HepG2 (cell line): ENCODE measurements at regions not wholly inside any gene's neighbourhood (a gene's known extent, or its start where the extent isn't known, plus 50 kb on each side); places are given as distances from the start of the nearest gene placed in this dataset.

Experiments used
- ATAC-seq: fragments of 200-7000 bp; cut with Tn5 transposase; 3 replicates; pipeline ENCODE4 v1.9.1; 2020; ENCODE audit warnings: mild to moderate bottlenecking, moderate library complexity
- BruUV-seq: library from RNA; stranded (reverse); fragments of 400-500 nt; replicated peaks from 2 replicates; lab custom pipeline; 2021; lab: Mats Ljungman, UMichigan
- CTCF ChIA-PET: fragments of 300-600 bp; formaldehyde crosslinking; extraction: SDS; loops from one replicate; lab custom pipeline; 2021; ENCODE audit warnings: low total read pairs, inconsistent platforms, low intra/inter-chr PET ratio; lab: Yijun Ruan, JAX
- POLR2A ChIA-PET: fragments of 350-600 bp; sonication (Branson Sonifier 250); formaldehyde crosslinking; loops from one replicate; lab custom pipeline; 2020; ENCODE audit warnings: antibody characterized with exemption, inconsistent platforms; lab: Yijun Ruan, JAX
- DNase-seq: peaks from one replicate; pipeline ENCODE4 v3.0.0-alpha.2; 2015; ENCODE audit warnings: low spot score
- FAIRE-seq: peaks from 3 replicates; lab custom pipeline; 2011; peaks lifted over from hg19 to GRCh38; lab: Jason Lieb, UNC
- H2AFZ ChIP-seq: one replicate; pipeline ENCODE4 v1.6.1; 2011; ENCODE audit warnings: low read length, inconsistent platforms
- H3K27ac ChIP-seq: fragments of 300-600 bp; 3 replicates; pipeline ENCODE4 v1.8.0; 2011; ENCODE audit warnings: mixed run types, mild to moderate bottlenecking, mixed read lengths, low read length, inconsistent platforms; ENCODE audit not compliant: insufficient read depth; ENCODE audit errors: extremely low read length
- H3K27me3 ChIP-seq, 2 experiments: fragments of 200-600 bp in 1 of 2; 2 replicates in 1 of 2; 3 replicates in 1 of 2; pipeline versions ENCODE4 v1.6.0 to v1.8.0; 2011; ENCODE audit warnings: low read length in 2 of 2, mild to moderate bottlenecking in 2 of 2, moderate library complexity in 2 of 2, inconsistent platforms in 1 of 2; ENCODE audit not compliant: insufficient read depth in 2 of 2, control insufficient read depth in 1 of 2
- H3K36me3 ChIP-seq, 2 experiments: fragments of 200-600 bp in 1 of 2; replicated peaks in 1 of 2; 2 replicates in 1 of 2; 3 replicates in 1 of 2; pipeline versions ENCODE4 v1.5.1 to v1.8.0; 2011; ENCODE audit warnings: low read length in 2 of 2, inconsistent platforms in 1 of 2; ENCODE audit not compliant: insufficient read depth in 2 of 2, control insufficient read depth in 1 of 2
- H3K4me1 ChIP-seq: 2 replicates; pipeline ENCODE4 v1.5.1; 2012; ENCODE audit warnings: low read length, inconsistent platforms; ENCODE audit not compliant: insufficient read depth
- H3K4me2 ChIP-seq: 2 replicates; pipeline ENCODE4 v1.6.0; 2011; ENCODE audit warnings: low read depth, low read length, inconsistent platforms
- H3K4me3 ChIP-seq, 3 experiments: fragments of 200-600 bp in 1 of 3; sonication (generic), shearing (Covaris generic) in 1 of 3; replicated peaks in 1 of 3; 2 replicates each; pipeline ENCODE4 v1.5.1; 2011 to 2016; ENCODE audit warnings: low read length in 3 of 3, inconsistent platforms in 2 of 3, low read depth in 2 of 3, mild to moderate bottlenecking in 2 of 3, control low read depth in 1 of 3, mixed read lengths in 1 of 3; ENCODE audit not compliant: insufficient read depth in 1 of 3
- H3K79me2 ChIP-seq: one replicate; pipeline ENCODE4 v1.6.1; 2011; ENCODE audit warnings: low read length, inconsistent platforms; ENCODE audit not compliant: insufficient read depth
- H3K9ac ChIP-seq: 2 replicates; pipeline ENCODE4 v1.6.0; 2011; ENCODE audit warnings: mild to moderate bottlenecking, low read depth, low read length, inconsistent platforms; ENCODE audit not compliant: insufficient read depth
- H3K9me3 ChIP-seq: 2 replicates; pipeline ENCODE4 v1.5.1; 2012; ENCODE audit warnings: mild to moderate bottlenecking, low read length
- H4K20me1 ChIP-seq: 2 replicates; pipeline ENCODE4 v1.6.0; 2011; ENCODE audit warnings: inconsistent platforms, mild to moderate bottlenecking, low read length, moderate library complexity; ENCODE audit not compliant: insufficient read depth
- ETV6 ChIP-seq: sonication (generic); formaldehyde crosslinking; conservative IDR thresholded peaks from 2 replicates; pipeline ENCODE4 v1.4.0; 2020; ENCODE audit warnings: missing genetic modification reagents
- HMGXB3 ChIP-seq: sonication (generic); formaldehyde crosslinking; IDR thresholded peaks from 2 replicates; pipeline ENCODE4 v1.4.0; 2020; ENCODE audit warnings: missing genetic modification reagents, borderline replicate concordance
- PATZ1 ChIP-seq: sonication (generic); formaldehyde crosslinking; IDR thresholded peaks from 2 replicates; pipeline ENCODE4 v1.4.0; 2020; ENCODE audit warnings: missing genetic modification reagents
- SETDB1 ChIP-seq: sonication (generic); formaldehyde crosslinking; IDR thresholded peaks from 2 replicates; pipeline ENCODE4 v1.5.1; 2020; ENCODE audit warnings: missing genetic modification reagents, mild to moderate bottlenecking, borderline replicate concordance
- TERF1 ChIP-seq: sonication (generic); formaldehyde crosslinking; IDR thresholded peaks from 2 replicates; pipeline ENCODE4 v1.8.0; 2022; ENCODE audit warnings: mild to moderate bottlenecking, missing genetic modification reagents, moderate library complexity
- ZNF670 ChIP-seq: sonication (generic); formaldehyde crosslinking; IDR thresholded peaks from 2 replicates; pipeline ENCODE4 v1.8.0; 2022; ENCODE audit warnings: mild to moderate bottlenecking, missing genetic modification reagents, borderline replicate concordance
- WGBS: methylation state at CpG from one replicate; pipeline ENCODE4 v1.1.6; 2017; ENCODE audit warnings: low lambda C conversion rate; 5-methylcytosine and 5-hydroxymethylcytosine counted together
- in situ Hi-C: cut with HindIII; loops from 2 replicates; pipeline ENCODE4 v1.10.0; 2017; ENCODE audit warnings: low pct_unique_long_range_greater_than_20kb; ENCODE audit not compliant: extremely low pct_ligation_motif_present
- intact Hi-C: fragments of 100-400 bp; cut with micrococcal nuclease; formaldehyde crosslinking; loops from one replicate; pipeline ENCODE4 v1.10.0; 2022; ENCODE audit not compliant: unreplicated experiment

GRCh38 chr17:71866095-71866494 lies 254.7 kb upstream of the SOX9 start:
- FAIRE-seq = no peak
- ChIA-PET POLR2A (no interaction called here), CTCF (no interaction called here)
- H3K4me1 ChIP-seq = no peaks in the 10 kb centered on the region
- WGBS = 12% methylated on average over 7 of the region's 7 CpGs
- no peak for DNase-seq
- H3K4me2 ChIP-seq = no peak overlapping the region
- no peak overlapping the region for H2AFZ ChIP-seq
- in situ Hi-C loops (no loop called here), intact Hi-C loops (no loop called here)
- H3K36me3 ChIP-seq = no peaks in the 10 kb centered on the region
- 0 out of 5 replicates have a peak, but pooled peaks cover 0 to 3% of the 10 kb centered on the region in 2 experiments for H3K27me3 ChIP-seq
- TF ChIP-seq HMGXB3 (CRISPR knock-in tag) = no peak
- no peak for TF ChIP-seq ETV6 (CRISPR knock-in tag)
- TF ChIP-seq ZNF670 (CRISPR knock-in tag) = no peak
- H4K20me1 ChIP-seq = no peaks in the 10 kb centered on the region
- no peak overlapping the region for H3K9ac ChIP-seq
- H3K27ac ChIP-seq = no peak overlapping the region
- BruUV-seq = no TSS peak
- H3K79me2 ChIP-seq = no peaks in the 10 kb centered on the region
- no peak overlapping the region for H3K4me3 ChIP-seq
- H3K9me3 ChIP-seq = no peaks in the 10 kb centered on the region
- ATAC-seq = no peak

GRCh38 chr17:71869293-71869692 lies 251.5 kb upstream of the SOX9 start:
- in situ Hi-C loops = no loop called here
- Histone ChIP-seq H3K4me2 (no peak overlapping the region), H3K9ac (no peak overlapping the region), H4K20me1 (no peaks in the 10 kb centered on the region), H3K36me3 (no peaks in the 10 kb centered on the region), H3K79me2 (no peaks in the 10 kb centered on the region), H3K27ac (no peak overlapping the region), H2AFZ (no peak overlapping the region), H3K4me3 (no peak overlapping the region), H3K9me3 (no peaks in the 10 kb centered on the region), H3K27me3 (0 out of 5 replicates have a peak, but pooled peaks cover 0 to 3% of the 10 kb centered on the region in 2 experiments), H3K4me1 (no peaks in the 10 kb centered on the region)
- ChIA-PET CTCF (no interaction called here), POLR2A (no interaction called here)
- BruUV-seq = no TSS peak
- intact Hi-C loops = no loop called here
- WGBS = 14% methylated on average over 4 of the region's 4 CpGs
- FAIRE-seq = no peak
- no peak for DNase-seq
- no peak for TF ChIP-seq PATZ1 (CRISPR knock-in tag)
- TF ChIP-seq SETDB1 (CRISPR knock-in tag) = no peak
- TF ChIP-seq TERF1 = no peak
- ATAC-seq = no peak
